ENCODE measurements at regions not wholly inside any gene's neighbourhood (a gene's known extent, or its start where the extent isn't known, plus 50 kb on each side); places are given as distances from the start of the nearest gene placed in this dataset.

DNA sequence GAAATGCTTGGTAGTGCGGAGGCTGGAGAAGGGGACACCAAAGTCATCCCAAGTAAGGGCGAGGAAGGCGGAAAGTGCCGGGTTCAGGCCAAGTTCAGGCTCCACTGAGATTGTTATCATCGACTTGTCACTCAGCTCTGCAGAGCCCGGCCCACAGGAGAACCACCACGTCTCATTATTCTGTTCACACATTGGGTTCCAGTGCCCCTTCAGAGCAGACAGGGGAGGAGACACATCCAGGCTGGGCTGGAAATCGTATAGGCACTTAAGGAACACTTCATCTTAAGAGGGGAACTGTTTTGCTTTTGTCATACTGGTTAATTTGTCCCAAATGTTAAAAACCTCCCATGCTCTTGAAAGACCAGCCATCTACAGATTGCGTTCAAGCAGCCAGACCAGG, 118.3 kb upstream of the ADAMTS18 start:
- no peak for DNase-seq (ENCODE audit: low read depth)

- DNase-seq (ENCODE audit: low read depth) = no peak
Measured at GRCh38 chr16:77555126-77555525, 120.3 kb upstream of the ADAMTS18 start.

DNA sequence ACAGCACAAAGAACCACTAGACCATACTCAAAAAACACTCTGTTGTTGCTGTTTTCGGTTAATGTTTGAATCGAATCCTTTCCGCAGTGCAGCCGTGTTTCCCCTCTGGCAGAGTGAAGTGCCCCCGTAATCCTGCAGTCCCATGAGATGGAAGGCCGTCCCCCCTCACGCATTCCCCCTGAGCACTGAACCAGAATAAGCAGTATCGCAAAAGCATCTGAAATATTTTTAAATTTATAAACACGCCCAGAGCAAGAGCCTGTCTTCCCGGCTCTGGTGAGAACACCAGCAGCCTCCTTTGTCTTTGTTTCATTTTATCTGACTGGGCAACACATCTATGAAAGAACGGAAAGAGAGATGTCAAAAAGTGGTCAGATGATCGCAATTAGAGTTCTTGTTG, 121.0 kb upstream of the ADAMTS18 start:
- DNase-seq (ENCODE audit: low read depth) = no peak

DNA sequence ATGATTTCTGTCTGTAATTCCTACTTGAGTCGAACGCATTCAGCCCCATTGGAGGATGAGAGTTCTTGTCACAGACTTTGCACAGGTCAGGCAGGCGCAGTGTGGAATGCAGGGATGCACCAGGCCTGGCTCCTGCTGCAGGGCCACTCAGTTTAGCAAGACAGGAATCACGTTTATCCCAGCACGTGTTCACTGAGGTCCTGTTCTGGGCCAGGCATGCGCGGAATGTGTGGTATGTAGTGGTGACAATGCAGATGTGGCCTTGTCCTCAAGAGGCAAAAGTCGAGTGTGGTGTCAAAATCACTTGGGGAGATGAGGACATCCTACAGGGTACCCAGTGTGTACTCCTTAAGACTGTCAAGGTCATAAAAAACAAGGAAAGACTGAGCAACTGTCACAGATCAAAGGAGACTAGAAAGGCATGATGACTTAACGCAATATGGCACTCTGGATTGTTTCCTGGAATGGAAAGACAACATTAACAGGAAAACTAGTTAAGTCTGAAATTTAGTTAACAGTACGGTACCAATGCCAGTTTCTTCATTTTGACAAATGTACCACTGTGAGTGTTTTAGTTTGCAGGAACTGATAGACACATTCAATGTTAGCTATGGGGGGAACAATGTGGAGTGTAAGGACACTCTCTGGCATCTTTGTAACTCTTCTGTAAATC, 121.5 kb upstream of the ADAMTS18 start:
- no peak for DNase-seq (ENCODE audit: low read depth)

GRCh38 chr16:77557385-77557784, 122.6 kb upstream of the ADAMTS18 start:
- DNase-seq (ENCODE audit: low read depth) = no peak

DNA sequence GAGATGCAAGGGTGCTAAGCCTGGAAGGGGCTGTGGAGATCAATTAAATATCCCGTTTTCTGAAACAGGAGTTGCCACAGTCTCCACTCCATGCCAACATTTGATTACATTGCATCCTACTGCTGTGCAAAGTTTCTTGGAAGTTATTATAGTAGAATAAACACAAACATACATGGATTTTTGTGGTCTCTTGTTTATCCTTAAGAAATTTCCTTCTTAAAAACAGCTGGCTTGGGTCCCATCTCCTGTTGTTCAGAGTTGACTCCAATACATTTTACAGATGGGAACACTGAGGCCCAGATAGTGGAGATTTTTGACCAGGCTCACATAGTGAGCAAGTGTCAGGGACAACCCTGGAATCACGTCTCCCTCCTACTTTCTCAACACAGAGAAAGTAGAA, 124.0 kb upstream of the ADAMTS18 start:
- no peak for DNase-seq (ENCODE audit: low read depth)

- DNase-seq (ENCODE audit: low read depth) = no peak
Measured at GRCh38 chr16:77562497-77562896, 127.7 kb upstream of the ADAMTS18 start.

- peak; percentile 74 for DNase-seq (ENCODE audit: low read depth)
Measured at GRCh38 chr16:77564791-77565390, 130.1 kb upstream of the ADAMTS18 start.

DNA sequence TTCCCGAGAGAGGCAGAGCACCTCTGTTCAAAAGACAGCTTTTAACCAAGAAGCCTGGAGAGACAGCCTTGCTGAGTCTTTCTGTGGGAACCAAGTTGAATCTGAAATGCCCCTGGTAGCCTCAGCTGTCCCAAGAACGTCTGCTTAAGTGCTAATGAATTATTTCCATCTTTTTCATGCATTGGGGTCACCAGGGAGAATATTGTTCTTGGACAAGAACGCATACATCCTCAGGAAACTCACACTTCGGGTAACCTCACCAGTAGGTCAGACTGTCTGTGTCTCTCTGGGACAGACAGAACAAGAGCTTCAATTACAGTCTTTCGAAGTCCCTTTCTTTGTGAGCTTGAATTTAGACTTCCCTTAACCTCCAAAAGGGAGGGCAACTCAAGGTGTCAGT, 134.6 kb upstream of the ADAMTS18 start:
- DNase-seq (ENCODE audit: low read depth) = no peak

DNA sequence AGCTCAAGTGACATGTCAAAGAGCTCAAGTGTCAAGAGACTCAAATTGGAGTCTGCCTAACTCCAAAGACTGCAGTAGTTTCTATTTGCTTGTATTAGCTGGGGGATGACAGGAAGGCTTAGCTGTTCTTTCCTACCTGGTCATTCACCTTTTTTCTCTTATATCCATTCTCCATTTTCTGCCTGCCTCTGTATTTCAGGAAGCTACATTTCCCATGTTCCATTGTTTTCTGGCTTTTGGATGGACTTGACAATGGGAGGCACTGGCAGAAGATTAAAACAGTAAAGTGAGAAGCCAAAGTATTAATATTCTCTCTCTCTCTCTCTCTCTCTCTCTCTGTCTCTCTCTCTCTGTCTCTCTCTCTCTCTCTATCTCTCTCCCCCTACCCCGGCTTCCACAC, 135.7 kb upstream of the ADAMTS18 start:
- DNase-seq (ENCODE audit: low read depth) = no peak

DNA sequence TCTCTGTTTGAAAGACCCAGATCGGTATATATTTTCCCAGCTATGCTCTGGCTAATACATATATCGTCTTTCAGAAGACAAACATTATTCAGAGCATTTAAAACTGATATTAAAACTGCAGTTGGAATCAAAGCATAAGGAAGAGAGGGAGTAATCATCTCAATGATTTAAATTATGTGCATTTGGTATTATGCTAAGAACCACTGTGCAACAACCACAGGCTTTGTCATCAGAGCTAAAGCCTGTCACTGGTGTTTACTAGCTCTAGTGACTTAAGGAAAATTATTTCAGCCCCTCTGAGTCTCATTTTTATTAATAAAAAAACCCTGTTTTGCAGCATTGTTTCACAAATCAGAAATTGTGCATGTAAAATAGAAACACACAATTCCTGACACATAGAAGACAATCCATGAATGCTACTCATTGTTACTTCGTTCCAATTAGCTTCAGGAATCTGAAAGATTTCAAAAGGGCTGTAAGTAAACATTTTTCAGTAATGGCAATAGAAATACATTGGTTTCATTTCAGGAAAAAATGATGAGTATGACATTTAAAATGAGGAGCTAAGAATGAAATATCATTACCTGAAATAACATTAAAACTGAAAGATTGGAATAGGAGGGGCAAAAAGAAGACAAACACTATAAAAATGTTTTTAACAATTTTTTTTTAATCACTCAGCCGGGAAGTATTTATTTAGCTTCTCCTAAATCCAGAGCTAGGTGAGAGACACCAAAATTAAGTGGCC, 136.5 kb upstream of the ADAMTS18 start:
- no peak for DNase-seq (ENCODE audit: low read depth)

- DNase-seq (ENCODE audit: low read depth) = no peak
Measured at GRCh38 chr16:77574867-77575624, 140.2 kb upstream of the ADAMTS18 start.

DNA sequence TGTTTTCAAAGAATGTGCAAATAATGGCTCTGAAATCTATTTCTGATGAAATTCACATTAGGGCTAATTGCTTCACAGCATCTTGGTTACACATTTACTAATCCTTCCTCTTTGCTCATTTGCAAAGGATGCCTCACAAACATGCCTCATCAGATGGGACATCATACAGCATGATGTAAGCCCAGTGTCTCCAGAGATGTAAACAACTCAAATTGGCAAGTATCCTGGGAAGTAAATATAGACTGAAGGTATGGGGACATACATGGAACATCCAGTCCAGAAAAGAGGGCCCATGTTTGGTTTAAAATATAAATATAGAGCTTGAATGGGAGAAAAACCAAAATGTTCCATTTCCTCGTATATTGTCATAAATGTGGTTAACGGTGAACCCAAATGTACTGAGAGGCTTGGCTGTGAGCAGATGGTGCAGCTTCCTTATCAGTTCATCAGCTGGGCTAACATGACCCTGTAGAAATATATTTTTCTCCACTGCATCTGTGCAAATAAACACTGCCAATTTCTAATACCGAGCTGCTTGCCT, 142.9 kb upstream of the NUDT7 start:
- DNase-seq (ENCODE audit: low read depth) = no peak

GRCh38 chr16:77581706-77582105, 140.6 kb upstream of the NUDT7 start:
- DNase-seq (ENCODE audit: low read depth) = no peak

- DNase-seq (ENCODE audit: low read depth) = peak; percentile 71
Measured at GRCh38 chr16:77584205-77584859, 138.0 kb upstream of the NUDT7 start.

- peak; percentile 98 for DNase-seq (ENCODE audit: low read depth)
Measured at GRCh38 chr16:77585379-77586251, 136.7 kb upstream of the NUDT7 start.

DNA sequence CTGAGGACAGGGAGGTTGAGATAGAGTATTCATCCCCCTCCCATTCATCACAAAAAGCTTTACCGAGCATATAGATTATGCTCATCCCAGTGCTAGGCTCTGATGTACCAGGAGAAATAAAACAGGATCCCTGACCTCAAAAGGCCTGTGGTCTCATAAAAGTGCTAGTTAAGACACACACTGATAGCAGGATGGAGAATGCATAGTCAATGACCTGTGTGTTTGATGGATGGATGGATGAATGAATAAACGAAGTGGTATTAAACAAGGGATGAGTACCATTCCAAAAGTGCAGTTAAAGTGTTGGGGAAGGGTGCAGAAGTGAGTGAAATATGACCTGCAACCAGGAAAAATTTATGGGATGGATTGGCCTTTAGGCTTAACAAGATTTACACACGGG, 133.9 kb upstream of the NUDT7 start:
- DNase-seq (ENCODE audit: low read depth) = no peak

GRCh38 chr16:77589071-77589765, 133.1 kb upstream of the NUDT7 start:
- no peak for DNase-seq (ENCODE audit: low read depth)

GRCh38 chr16:77590707-77591106, 131.6 kb upstream of the NUDT7 start:
- no peak for DNase-seq (ENCODE audit: low read depth)

GRCh38 chr16:77591347-77591746, 131.0 kb upstream of the NUDT7 start:
- DNase-seq (ENCODE audit: low read depth) = no peak
